ENCODE measurements at regions not wholly inside any gene's neighbourhood (a gene's known extent, or its start where the extent isn't known, plus 50 kb on each side); places are given as distances from the start of the nearest gene placed in this dataset.

GRCh38 chr12:33605757-33606156, 166.1 kb upstream of the SYT10 start:
- H3K4me1 ChIP-seq (ENCODE audit: control insufficient read depth in 5 of 5, insufficient read depth in 5 of 5, low read length in 5 of 5): no peaks in the 10 kb centered on the region
- DNase-seq (peak in 1 of 3 donors; percentile 3), ATAC-seq (ENCODE audit: insufficient read depth, low FRiP score) (no peak)
- H3K4me3 ChIP-seq: no peak overlapping the region
- TF ChIP-seq CTCF (IDR thresholded peaks at IDR 0.05; ENCODE audit: control extremely low read depth, extremely low read depth): no peak
- no peak overlapping the region for H3K27ac ChIP-seq (ENCODE audit: low read depth in 1 of 2, low read length in 1 of 2)
- 31 to 38% methylated on average over 2 of the region's 2 CpGs for whole genome bisulfite sequencing, 2 donors
- H3K27me3 ChIP-seq (ENCODE audit: control insufficient read depth in 3 of 3, insufficient read depth in 3 of 3, low read length in 2 of 3): no peaks in the 10 kb centered on the region
- H3K36me3 ChIP-seq (ENCODE audit: control insufficient read depth in 4 of 4, insufficient read depth in 4 of 4, low read length in 4 of 4): no peaks in the 10 kb centered on the region
- H3K9me3 ChIP-seq (ENCODE audit: control insufficient read depth in 4 of 4, insufficient read depth in 3 of 4, low read length in 3 of 4): no peaks in the 10 kb centered on the region
- H3K9ac ChIP-seq (ENCODE audit: insufficient read depth in 1 of 2, low read length in 2 of 2): no peak overlapping the region

GRCh38 chr12:33609910-33610309, 170.3 kb upstream of the SYT10 start:
- ATAC-seq (ENCODE audit: insufficient read depth, low FRiP score): no peak
- TF ChIP-seq CTCF (IDR thresholded peaks at IDR 0.05; ENCODE audit: control extremely low read depth, extremely low read depth): no peak
- Histone ChIP-seq H3K27me3 (ENCODE audit: control insufficient read depth in 3 of 3, insufficient read depth in 3 of 3, low read length in 2 of 3) (no peaks in the 10 kb centered on the region), H3K36me3 (ENCODE audit: control insufficient read depth in 4 of 4, insufficient read depth in 4 of 4, low read length in 4 of 4) (no peaks in the 10 kb centered on the region), H3K9ac (ENCODE audit: insufficient read depth in 1 of 2, low read length in 2 of 2) (no peak overlapping the region), H3K9me3 (ENCODE audit: control insufficient read depth in 4 of 4, insufficient read depth in 3 of 4, low read length in 3 of 4) (no peaks in the 10 kb centered on the region), H3K4me1 (ENCODE audit: control insufficient read depth in 5 of 5, insufficient read depth in 5 of 5, low read length in 5 of 5) (no peaks in the 10 kb centered on the region), H3K4me3 (no peak overlapping the region), H3K27ac (ENCODE audit: low read depth in 1 of 2, low read length in 1 of 2) (no peak overlapping the region)
- no peak for DNase-seq
- 77 to 88% methylated on average over 4 of the region's 4 CpGs for WGBS, 2 donors

- Histone ChIP-seq H3K27ac (ENCODE audit: low read depth in 1 of 2, low read length in 1 of 2) (no peak overlapping the region), H3K4me3 (no peak overlapping the region), H3K27me3 (ENCODE audit: control insufficient read depth in 3 of 3, insufficient read depth in 3 of 3, low read length in 2 of 3) (no peaks in the 10 kb centered on the region), H3K9ac (ENCODE audit: insufficient read depth in 1 of 2, low read length in 2 of 2) (no peak overlapping the region), H3K36me3 (ENCODE audit: control insufficient read depth in 4 of 4, insufficient read depth in 4 of 4, low read length in 4 of 4) (no peaks in the 10 kb centered on the region), H3K4me1 (ENCODE audit: control insufficient read depth in 5 of 5, insufficient read depth in 5 of 5, low read length in 5 of 5) (no peaks in the 10 kb centered on the region), H3K9me3 (ENCODE audit: control insufficient read depth in 4 of 4, insufficient read depth in 3 of 4, low read length in 3 of 4) (peaks cover 0 to 12% (median 7%) of the 10 kb centered on the region in 4 donors)
- DNase-seq (no peak), ATAC-seq (ENCODE audit: insufficient read depth, low FRiP score) (no peak)
- no peak for TF ChIP-seq CTCF (IDR thresholded peaks at IDR 0.05; ENCODE audit: control extremely low read depth, extremely low read depth)
- 65 to 77% methylated on average over 3 of the region's 3 CpGs for WGBS, 2 donors
These were observed 175.0 kb upstream of the SYT10 start for GRCh38 chr12:33614630-33615029.

GRCh38 chr12:33617218-33617617, 177.6 kb upstream of the SYT10 start:
- Histone ChIP-seq H3K4me1 (ENCODE audit: control insufficient read depth in 5 of 5, insufficient read depth in 5 of 5, low read length in 5 of 5) (no peaks in the 10 kb centered on the region), H3K4me3 (no peak overlapping the region), H3K27me3 (ENCODE audit: control insufficient read depth in 3 of 3, insufficient read depth in 3 of 3, low read length in 2 of 3) (no peaks in the 10 kb centered on the region), H3K9ac (ENCODE audit: insufficient read depth in 1 of 2, low read length in 2 of 2) (no peak overlapping the region), H3K27ac (ENCODE audit: low read depth in 1 of 2, low read length in 1 of 2) (no peak overlapping the region), H3K9me3 (ENCODE audit: control insufficient read depth in 4 of 4, insufficient read depth in 3 of 4, low read length in 3 of 4) (peaks cover 0 to 12% (median 7%) of the 10 kb centered on the region in 4 donors), H3K36me3 (ENCODE audit: control insufficient read depth in 4 of 4, insufficient read depth in 4 of 4, low read length in 4 of 4) (no peaks in the 10 kb centered on the region)
- WGBS, 2 donors: 71 to 84% methylated on average over 3 of the region's 3 CpGs
- no peak for DNase-seq
- TF ChIP-seq CTCF (IDR thresholded peaks at IDR 0.05; ENCODE audit: control extremely low read depth, extremely low read depth): no peak
- ATAC-seq (ENCODE audit: insufficient read depth, low FRiP score): no peak

Data from lung (tissue), 11 donors.